GM18517 (cell line): ENCODE measurements at regions not wholly inside any gene's neighbourhood (a gene's known extent, or its start where the extent isn't known, plus 50 kb on each side); places are given as distances from the start of the nearest gene placed in this dataset.

Experiments
- ATAC-seq: cut with Tn5 transposase; IDR thresholded peaks from one replicate; pipeline ENCODE4 v1.9.1; 2021; ENCODE audit warnings: mild to moderate bottlenecking, moderate library complexity; ENCODE audit not compliant: unreplicated experiment

GRCh38 chr9:118554987-118555386 lies 814.2 kb downstream of the BRINP1 start:
- no peak for ATAC-seq

GRCh38 chr9:118558026-118558425 lies 811.2 kb downstream of the BRINP1 start:
- no peak for ATAC-seq

- ATAC-seq, result no peak
Measured at GRCh38 chr9:118558891-118559290, 810.3 kb downstream of the BRINP1 start.

DNA sequence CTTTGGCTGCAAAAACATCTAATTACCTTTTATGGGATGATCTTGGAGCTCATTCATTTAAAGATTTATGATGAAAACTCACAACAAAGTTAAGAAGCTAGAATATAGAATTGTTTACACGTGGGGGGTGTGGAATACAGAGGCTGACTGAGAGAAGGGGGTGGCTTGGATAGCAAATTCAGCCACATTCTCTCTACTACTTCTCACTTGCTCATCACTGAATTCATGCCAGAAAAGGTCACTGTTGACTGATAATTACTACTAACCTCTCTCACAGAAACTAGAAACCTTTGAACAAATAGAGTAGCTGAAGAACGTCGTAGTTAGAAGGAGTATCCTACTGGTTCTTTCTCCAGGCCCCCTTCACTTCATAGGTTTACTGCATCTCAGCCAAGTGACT lies 808.2 kb downstream of the BRINP1 start:
- no peak for ATAC-seq

- no peak for ATAC-seq
Measured at GRCh38 chr9:118563677-118564076, 805.6 kb downstream of the BRINP1 start.

DNA sequence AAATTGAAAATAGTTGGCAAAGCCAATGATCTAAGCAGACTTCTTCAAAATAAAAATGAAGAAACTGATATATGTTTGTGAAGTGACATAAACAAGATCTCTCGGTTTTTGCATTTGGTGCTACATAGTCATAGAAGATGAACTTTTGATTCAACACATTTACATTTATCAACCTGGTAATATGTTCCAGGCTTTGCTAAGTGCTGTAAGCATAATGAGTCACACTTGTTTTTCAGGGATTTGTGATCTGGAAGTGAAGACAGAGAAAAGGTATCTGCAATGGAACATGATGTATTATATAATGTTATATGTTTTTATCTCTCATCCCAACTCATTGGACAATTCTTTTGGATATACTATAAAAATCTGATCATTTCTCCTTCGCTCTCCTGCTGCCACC lies 801.4 kb downstream of the BRINP1 start:
- ATAC-seq, result no peak

- ATAC-seq, result no peak
Measured at GRCh38 chr9:118568704-118569103, 800.5 kb downstream of the BRINP1 start.

DNA sequence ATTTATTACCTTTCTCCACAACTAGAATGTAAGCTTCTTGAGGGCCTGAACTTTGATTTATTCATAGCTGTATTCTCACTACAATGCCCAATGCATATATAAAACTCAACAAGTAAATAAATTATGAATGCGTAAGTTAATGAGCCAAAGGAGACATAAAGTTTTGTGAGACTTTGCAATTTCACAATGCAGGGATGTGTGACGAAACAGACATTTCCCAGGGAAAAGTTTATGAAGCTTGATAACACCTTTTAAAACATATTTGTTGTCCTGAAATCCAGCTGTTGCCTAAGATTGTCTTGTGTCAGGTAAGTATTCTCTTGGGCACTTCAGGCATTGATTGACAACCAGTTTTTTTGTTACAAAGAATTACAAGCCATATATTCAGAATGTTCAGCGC lies 800.1 kb downstream of the BRINP1 start:
- no peak for ATAC-seq

DNA sequence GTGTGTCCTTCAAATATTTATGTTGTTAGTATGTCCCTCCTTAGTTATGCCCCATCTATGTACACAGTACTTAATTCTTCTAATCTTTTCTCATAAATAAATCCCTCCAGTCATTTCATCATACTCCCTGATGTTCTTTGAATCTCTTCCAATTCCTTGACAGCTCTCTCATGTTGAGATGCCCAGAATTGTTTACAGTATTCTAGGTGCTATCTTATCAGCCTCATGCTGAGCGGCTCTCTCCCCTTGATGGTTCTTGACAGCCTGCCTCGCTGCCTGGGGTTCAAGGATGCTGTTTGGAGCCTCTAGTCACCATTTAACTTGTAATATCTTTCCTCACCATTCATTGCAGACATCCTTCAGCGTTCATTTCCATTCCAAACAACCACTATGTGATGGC lies 799.2 kb downstream of the BRINP1 start:
- no peak for ATAC-seq

- no peak for ATAC-seq
Measured at GRCh38 chr9:118575341-118576070, 793.7 kb downstream of the BRINP1 start.

GRCh38 chr9:118577121-118577520 lies 792.1 kb downstream of the BRINP1 start:
- ATAC-seq, result no peak

GRCh38 chr9:118578467-118578866 lies 790.8 kb downstream of the BRINP1 start:
- ATAC-seq, result no peak

DNA sequence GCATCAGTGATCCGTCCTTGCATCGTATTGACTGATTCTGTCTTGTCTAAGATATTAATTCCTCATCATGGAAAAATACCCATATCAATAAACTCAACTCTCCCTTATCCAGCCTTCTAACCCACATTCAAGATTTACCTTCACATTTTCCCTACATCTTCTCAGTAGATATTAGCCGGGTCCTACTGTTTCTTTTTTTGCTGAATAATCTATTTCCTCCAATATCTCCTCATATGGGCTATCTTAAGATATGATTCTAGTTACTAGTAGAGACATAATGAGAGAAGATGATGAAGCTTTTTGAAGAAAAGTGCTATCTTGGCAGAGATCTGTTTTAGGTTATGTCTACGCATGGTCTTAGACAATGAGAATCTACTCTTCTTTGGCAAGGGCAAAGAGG lies 785.8 kb downstream of the BRINP1 start:
- ATAC-seq, result no peak

GRCh38 chr9:118586978-118587377 lies 782.3 kb downstream of the BRINP1 start:
- no peak for ATAC-seq

DNA sequence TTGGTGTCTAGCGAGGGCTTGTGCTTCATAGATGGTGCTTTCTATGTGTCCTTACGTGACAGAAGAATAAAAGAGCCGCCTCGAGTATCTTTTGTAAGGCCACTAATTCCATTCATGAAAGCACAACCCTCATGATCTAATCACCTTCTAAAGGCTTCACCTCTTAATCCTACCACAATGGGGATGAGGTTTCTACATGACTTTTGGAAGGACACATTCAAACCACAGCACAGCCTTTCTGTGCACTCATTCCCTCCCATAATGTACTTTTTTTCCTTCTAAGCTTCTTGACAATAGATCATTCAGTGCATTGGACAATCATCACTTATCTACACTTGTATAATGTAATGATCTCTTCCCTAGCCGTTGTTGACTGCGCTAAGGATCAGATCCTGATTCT lies 774.8 kb downstream of the BRINP1 start:
- no peak for ATAC-seq

- no peak for ATAC-seq
Measured at GRCh38 chr9:118595719-118596305, 773.4 kb downstream of the BRINP1 start.

DNA sequence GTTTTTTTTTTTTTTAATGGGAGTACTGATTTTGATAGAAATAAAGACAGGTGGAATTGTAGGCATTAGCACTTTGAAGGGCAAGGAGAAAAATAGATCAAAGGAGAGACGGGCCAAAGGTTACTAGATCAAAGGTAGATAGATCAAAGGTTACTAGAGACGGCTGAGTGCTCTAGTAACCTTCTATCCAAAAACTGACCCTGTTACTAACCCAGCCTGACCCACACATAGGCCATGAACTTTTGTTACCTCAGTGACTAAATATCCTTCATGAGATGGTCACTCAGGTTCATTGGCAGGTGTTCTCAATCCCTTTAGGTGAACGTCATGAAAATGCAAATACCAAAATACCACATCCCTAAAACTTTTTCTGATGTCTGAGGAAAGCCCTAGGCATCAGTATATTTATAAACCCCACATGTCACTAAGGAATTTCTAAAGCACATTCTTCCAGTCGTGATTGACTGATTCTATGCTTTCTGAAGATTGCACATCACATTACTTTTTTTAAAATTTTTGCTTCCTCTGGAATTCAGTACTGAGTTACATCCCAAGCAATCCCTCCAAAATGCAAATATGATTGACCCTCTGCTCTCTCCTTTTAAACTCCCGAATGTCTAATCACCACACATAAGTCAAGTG lies 772.7 kb downstream of the BRINP1 start:
- no peak for ATAC-seq

GRCh38 chr9:118606668-118607067 lies 762.6 kb downstream of the BRINP1 start:
- ATAC-seq, result no peak

DNA sequence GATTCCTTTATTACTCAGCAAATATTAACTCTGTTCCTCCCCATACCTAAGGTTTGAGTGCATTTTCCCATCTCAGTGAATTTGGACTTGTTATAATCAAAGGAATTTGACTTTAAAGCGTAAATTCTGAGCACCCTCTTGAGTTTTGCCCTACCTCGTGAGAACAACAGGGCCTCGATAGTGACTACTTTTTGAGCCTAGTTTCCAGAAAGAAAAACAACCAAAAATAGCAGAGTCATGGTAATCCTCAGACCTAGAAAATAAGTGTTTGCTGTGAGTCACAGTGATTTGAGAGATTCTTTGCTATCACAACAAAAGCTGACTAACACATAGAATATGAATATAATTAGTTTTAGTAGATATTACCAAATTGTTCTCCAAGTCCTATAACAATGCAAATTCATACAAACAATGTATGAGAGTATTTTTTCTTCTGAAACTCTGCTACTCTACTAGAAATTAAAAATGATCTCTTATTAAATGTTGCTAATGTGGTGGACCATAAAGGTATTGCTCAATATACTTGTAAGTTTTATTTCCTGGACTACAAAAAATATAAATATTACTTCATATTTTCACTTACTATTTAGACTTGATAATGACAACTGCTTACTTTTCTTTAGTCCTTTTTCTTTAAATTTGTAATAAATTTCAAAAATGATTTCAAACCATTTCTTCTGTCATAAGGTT lies 759.7 kb downstream of the BRINP1 start:
- ATAC-seq, result no peak

- ATAC-seq, result no peak
Measured at GRCh38 chr9:118612201-118612600, 757.0 kb downstream of the BRINP1 start.

- no peak for ATAC-seq
Measured at GRCh38 chr9:118613996-118614395, 755.2 kb downstream of the BRINP1 start.

- no peak for ATAC-seq
Measured at GRCh38 chr9:118618084-118618483, 751.2 kb downstream of the BRINP1 start.
